IMR-90 (cell line): ENCODE measurements at regions not wholly inside any gene's neighbourhood (a gene's known extent, or its start where the extent isn't known, plus 50 kb on each side); places are given as distances from the start of the nearest gene placed in this dataset.

Experiments
- ATAC-seq: fragments of 200-7000 bp; cut with Tn5 transposase; 2 replicates; pipeline ENCODE4 v1.9.1; 2020; ENCODE audit warnings: low read depth, mild to moderate bottlenecking, moderate library complexity
- BruUV-seq: library from RNA; stranded (reverse); fragments of 400-500 nt; replicated peaks from 2 replicates; lab custom pipeline; 2021; lab: Mats Ljungman, UMichigan
- CTCF ChIA-PET: fragments of 300-600 bp; formaldehyde crosslinking; extraction: SDS; loops from one replicate; lab custom pipeline; 2021; ENCODE audit warnings: antibody characterized with exemption; lab: Yijun Ruan, JAX
- POLR2A ChIA-PET: fragments of 300-600 bp; sonication (Branson Sonifier 250); formaldehyde crosslinking; loops from one replicate; lab custom pipeline; 2022; ENCODE audit warnings: antibody characterized with exemption; ENCODE audit not compliant: unreplicated experiment; lab: Charles Lee
- DNase-seq: peaks from one replicate; pipeline ENCODE4 v3.0.0; 2013
- H2AFZ ChIP-seq: replicated peaks from 2 replicates; pipeline ENCODE3; 2013; ENCODE audit warnings: low read length, mild to moderate bottlenecking; ENCODE audit not compliant: poor library complexity
- H2AK5ac ChIP-seq: 2 replicates; pipeline ENCODE4 v1.6.1; 2013; ENCODE audit warnings: low read depth, low read length, inconsistent platforms
- H2AK9ac ChIP-seq: replicated peaks from 2 replicates; pipeline ENCODE3; 2013; ENCODE audit warnings: mild to moderate bottlenecking, low read depth, low read length, moderate library complexity; ENCODE audit not compliant: poor library complexity
- H2BK120ac ChIP-seq: 2 replicates; pipeline ENCODE4 v1.6.1; 2013; ENCODE audit warnings: low read depth, low read length, inconsistent platforms
- H2BK15ac ChIP-seq: 3 replicates; pipeline ENCODE4 v1.6.1; 2013; ENCODE audit warnings: low read depth, low read length, inconsistent platforms
- H2BK20ac ChIP-seq: 2 replicates; pipeline ENCODE4 v1.6.1; 2013; ENCODE audit warnings: low read depth, mild to moderate bottlenecking, inconsistent platforms, low read length, moderate library complexity
- H2BK5ac ChIP-seq: 2 replicates; pipeline ENCODE4 v1.6.1; 2013; ENCODE audit warnings: mild to moderate bottlenecking, low read depth, low read length, inconsistent platforms; ENCODE audit not compliant: poor library complexity, severe bottlenecking
- H3K14ac ChIP-seq: replicated peaks from 2 replicates; pipeline ENCODE4 v1.6.1; 2013; ENCODE audit warnings: low read depth, low read length, inconsistent platforms
- H3K18ac ChIP-seq: 2 replicates; pipeline ENCODE4 v1.6.1; 2013; ENCODE audit warnings: low read depth, low read length, control low read depth
- H3K23ac ChIP-seq: 2 replicates; pipeline ENCODE4 v1.6.1; 2013; ENCODE audit warnings: low read depth, low read length, inconsistent platforms
- H3K27ac ChIP-seq: 2 replicates; pipeline ENCODE4 v1.5.1; 2013; ENCODE audit warnings: mild to moderate bottlenecking, control low read depth, low read length; ENCODE audit not compliant: insufficient read depth
- H3K27me3 ChIP-seq: 2 replicates; pipeline ENCODE4 v1.6.1; 2013; ENCODE audit warnings: low read length; ENCODE audit not compliant: control insufficient read depth, insufficient read depth
- H3K36me3 ChIP-seq: 2 replicates; pipeline ENCODE4 v1.6.1; 2013; ENCODE audit warnings: low read length, mixed read lengths; ENCODE audit not compliant: control insufficient read depth, insufficient read depth
- H3K4ac ChIP-seq: 2 replicates; pipeline ENCODE4 v1.6.1; 2013; ENCODE audit warnings: low read depth, low read length, inconsistent platforms
- H3K4me1 ChIP-seq: 2 replicates; pipeline ENCODE4 v1.6.1; 2013; ENCODE audit warnings: low read length, mixed read lengths; ENCODE audit not compliant: control insufficient read depth, insufficient read depth
- H3K4me2 ChIP-seq: 2 replicates; pipeline ENCODE4 v1.6.1; 2013; ENCODE audit warnings: low read depth, mild to moderate bottlenecking, control low read depth, low read length, moderate library complexity
- H3K4me3 ChIP-seq: 2 replicates; pipeline ENCODE4 v1.5.1; 2013; ENCODE audit warnings: low read depth, mild to moderate bottlenecking, control low read depth, low read length, moderate library complexity; ENCODE audit not compliant: insufficient read depth
- H3K56ac ChIP-seq: 2 replicates; pipeline ENCODE4 v1.6.1; 2013; ENCODE audit warnings: low read length, inconsistent platforms; ENCODE audit not compliant: insufficient read depth; ENCODE audit errors: extremely low read depth
- H3K79me1 ChIP-seq, 2 experiments: 2 replicates each; pipeline ENCODE4 v1.6.1; 2013; ENCODE audit warnings: low read length in 2 of 2, inconsistent platforms in 1 of 2, low read depth in 1 of 2
- H3K9ac ChIP-seq: 2 replicates; pipeline ENCODE4 v1.6.1; 2013; ENCODE audit warnings: low read depth, low read length, control low read depth
- H3K9me1 ChIP-seq: 2 replicates; pipeline ENCODE4 v1.6.1; 2013; ENCODE audit warnings: low read length, inconsistent platforms; ENCODE audit not compliant: insufficient read depth
- H3K9me3 ChIP-seq: 2 replicates; pipeline ENCODE4 v1.6.1; 2013; ENCODE audit warnings: low read length; ENCODE audit not compliant: control insufficient read depth, insufficient read depth
- H4K20me1 ChIP-seq: 2 replicates; pipeline ENCODE4 v1.6.1; 2013; ENCODE audit warnings: low read length, inconsistent platforms; ENCODE audit not compliant: insufficient read depth
- H4K5ac ChIP-seq: 2 replicates; pipeline ENCODE4 v1.6.1; 2013; ENCODE audit warnings: mild to moderate bottlenecking, low read depth, low read length, control low read depth
- H4K8ac ChIP-seq, 2 experiments: 2 replicates each; pipeline ENCODE4 v1.6.1; 2013; ENCODE audit warnings: low read depth in 2 of 2, low read length in 2 of 2, control low read depth in 1 of 2, inconsistent platforms in 1 of 2
- H4K91ac ChIP-seq: 2 replicates; pipeline ENCODE4 v1.6.1; 2013; ENCODE audit warnings: low read depth, low read length, inconsistent platforms; ENCODE audit not compliant: insufficient read depth
- CHD1 ChIP-seq: IDR thresholded peaks from 2 replicates; pipeline ENCODE4 v1.6.1; 2012; ENCODE audit warnings: low read depth, low read length, improper control_type of control experiment
- MAFK ChIP-seq: IDR thresholded peaks from 2 replicates; pipeline ENCODE4 v1.6.1; 2012; ENCODE audit warnings: low read depth, low read length, improper control_type of control experiment
- MAZ ChIP-seq: IDR thresholded peaks from 2 replicates; pipeline ENCODE4 v1.6.1; 2012; ENCODE audit warnings: low read depth, mild to moderate bottlenecking, low read length, improper control_type of control experiment, moderate library complexity, borderline replicate concordance
- MXI1 ChIP-seq: IDR thresholded peaks from 2 replicates; pipeline ENCODE4 v1.6.1; 2012; ENCODE audit warnings: low read depth, mild to moderate bottlenecking, low read length, moderate library complexity, borderline replicate concordance
- WGBS, 2 experiments: methylation state at CpG; one replicate each; pipeline versions ENCODE4 v1.1.5 to v1.1.7; 2013; ENCODE audit warnings: missing lambda C conversion rate in 2 of 2; ENCODE audit not compliant: insufficient read length in 1 of 2; ENCODE audit errors: extremely low coverage in 2 of 2; 5-methylcytosine and 5-hydroxymethylcytosine counted together
- dilution Hi-C: fragments of 300-500 bp; cut with HindIII; formaldehyde crosslinking; loops from one replicate; pipeline ENCODE4 v1.14.3; 2018; ENCODE audit warnings: low sequenced_read_pairs; ENCODE audit not compliant: unreplicated experiment
- in situ Hi-C: fragments of 300-500 bp; cut with MboI; formaldehyde crosslinking; loops from 3 replicates; pipeline ENCODE4 v1.14.3; 2019; ENCODE audit warnings: low sequenced_read_pairs, inconsistent platforms, mixed read lengths
- intact Hi-C: fragments of 100-400 bp; cut with micrococcal nuclease; formaldehyde crosslinking; loops from 2 replicates; pipeline ENCODE4 v1.10.0; 2022
- TF ChIP-seq, protein P1 (sequence below): fragments of 150-350 bp; IDR thresholded peaks from 2 replicates; pipeline ENCODE4 v1.6.1; 2016; ENCODE audit warnings: low read depth, mild to moderate bottlenecking, low read length, moderate library complexity, borderline replicate concordance
- TF ChIP-seq, protein P2 (sequence below): conservative IDR thresholded peaks from 2 replicates; pipeline ENCODE4 v1.5.1; 2012; ENCODE audit warnings: mild to moderate bottlenecking, low read depth, low read length, improper control_type of control experiment
- TF ChIP-seq, protein P3 (sequence below): fragments of 150-350 bp; IDR thresholded peaks from 2 replicates; pipeline ENCODE4 v1.6.1; 2017; ENCODE audit warnings: mild to moderate bottlenecking, antibody characterized with exemption, low read length, low read depth

DNA sequence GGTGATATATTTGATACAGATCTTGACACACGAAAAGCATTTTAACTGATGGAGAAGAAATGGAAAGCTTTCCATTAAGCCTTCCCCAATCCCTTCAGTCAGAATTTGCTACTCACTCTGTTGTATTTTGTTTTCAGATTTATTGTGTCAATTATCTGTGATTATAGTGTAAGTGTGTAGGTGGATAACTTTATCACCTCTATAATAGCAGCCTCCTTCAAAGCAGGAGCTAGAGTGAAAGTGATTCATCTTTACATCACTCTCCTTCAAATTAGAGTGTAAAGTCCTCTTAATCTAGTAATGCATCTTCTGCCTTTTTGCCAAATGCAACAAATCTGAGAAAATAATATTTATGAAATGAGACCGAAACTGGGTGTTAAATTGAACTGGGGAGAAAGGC, 459.7 kb upstream of the ZP4 start:
- no peak overlapping the region for H2BK120ac ChIP-seq

More for the DNA sequence above, 459.7 kb upstream of the ZP4 start:
- Histone ChIP-seq H4K91ac (no peak overlapping the region), H3K27me3 (no peaks in the 10 kb centered on the region), H2BK20ac (no peak overlapping the region), H3K9me1 (no peaks in the 10 kb centered on the region), H3K18ac (no peak overlapping the region), H3K4ac (no peak overlapping the region), H2AK9ac (no peak overlapping the region), H4K5ac (no peak overlapping the region), H3K4me3 (no peak overlapping the region), H3K56ac (no peak overlapping the region), H3K14ac (no peak overlapping the region), H3K36me3 (no peaks in the 10 kb centered on the region), H3K79me1 (no peaks in the 10 kb centered on the region), H3K4me1 (no peaks in the 10 kb centered on the region), H3K23ac (no peak overlapping the region), H3K27ac (no peak overlapping the region), H2BK5ac (no peak overlapping the region), H2AFZ (no peak overlapping the region), H3K9me3 (peaks cover 2% of the 10 kb centered on the region), H3K4me2 (no peak overlapping the region), H4K8ac (no peak overlapping the region), H2AK5ac (no peak overlapping the region), H4K20me1 (no peaks in the 10 kb centered on the region), H2BK15ac (no peak overlapping the region), H3K9ac (no peak overlapping the region)
- ChIA-PET POLR2A (no interaction called here), CTCF (no interaction called here)
- ATAC-seq (no peak), DNase-seq (no peak)
- WGBS, 2 experiments = no CpG with 5 or more reads among the region's 2 CpGs
- no TSS peak for BruUV-seq
- TF ChIP-seq MAFK (no peak), MAZ (no peak), CHD1 (no peak), MXI1 (no peak)
- TF ChIP-seq, protein P1, sequence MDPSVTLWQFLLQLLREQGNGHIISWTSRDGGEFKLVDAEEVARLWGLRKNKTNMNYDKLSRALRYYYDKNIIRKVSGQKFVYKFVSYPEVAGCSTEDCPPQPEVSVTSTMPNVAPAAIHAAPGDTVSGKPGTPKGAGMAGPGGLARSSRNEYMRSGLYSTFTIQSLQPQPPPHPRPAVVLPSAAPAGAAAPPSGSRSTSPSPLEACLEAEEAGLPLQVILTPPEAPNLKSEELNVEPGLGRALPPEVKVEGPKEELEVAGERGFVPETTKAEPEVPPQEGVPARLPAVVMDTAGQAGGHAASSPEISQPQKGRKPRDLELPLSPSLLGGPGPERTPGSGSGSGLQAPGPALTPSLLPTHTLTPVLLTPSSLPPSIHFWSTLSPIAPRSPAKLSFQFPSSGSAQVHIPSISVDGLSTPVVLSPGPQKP = no peak
- TF ChIP-seq, protein P2, sequence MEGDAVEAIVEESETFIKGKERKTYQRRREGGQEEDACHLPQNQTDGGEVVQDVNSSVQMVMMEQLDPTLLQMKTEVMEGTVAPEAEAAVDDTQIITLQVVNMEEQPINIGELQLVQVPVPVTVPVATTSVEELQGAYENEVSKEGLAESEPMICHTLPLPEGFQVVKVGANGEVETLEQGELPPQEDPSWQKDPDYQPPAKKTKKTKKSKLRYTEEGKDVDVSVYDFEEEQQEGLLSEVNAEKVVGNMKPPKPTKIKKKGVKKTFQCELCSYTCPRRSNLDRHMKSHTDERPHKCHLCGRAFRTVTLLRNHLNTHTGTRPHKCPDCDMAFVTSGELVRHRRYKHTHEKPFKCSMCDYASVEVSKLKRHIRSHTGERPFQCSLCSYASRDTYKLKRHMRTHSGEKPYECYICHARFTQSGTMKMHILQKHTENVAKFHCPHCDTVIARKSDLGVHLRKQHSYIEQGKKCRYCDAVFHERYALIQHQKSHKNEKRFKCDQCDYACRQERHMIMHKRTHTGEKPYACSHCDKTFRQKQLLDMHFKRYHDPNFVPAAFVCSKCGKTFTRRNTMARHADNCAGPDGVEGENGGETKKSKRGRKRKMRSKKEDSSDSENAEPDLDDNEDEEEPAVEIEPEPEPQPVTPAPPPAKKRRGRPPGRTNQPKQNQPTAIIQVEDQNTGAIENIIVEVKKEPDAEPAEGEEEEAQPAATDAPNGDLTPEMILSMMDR = no peak
- TF ChIP-seq, protein P3, sequence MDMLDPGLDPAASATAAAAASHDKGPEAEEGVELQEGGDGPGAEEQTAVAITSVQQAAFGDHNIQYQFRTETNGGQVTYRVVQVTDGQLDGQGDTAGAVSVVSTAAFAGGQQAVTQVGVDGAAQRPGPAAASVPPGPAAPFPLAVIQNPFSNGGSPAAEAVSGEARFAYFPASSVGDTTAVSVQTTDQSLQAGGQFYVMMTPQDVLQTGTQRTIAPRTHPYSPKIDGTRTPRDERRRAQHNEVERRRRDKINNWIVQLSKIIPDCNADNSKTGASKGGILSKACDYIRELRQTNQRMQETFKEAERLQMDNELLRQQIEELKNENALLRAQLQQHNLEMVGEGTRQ = no peak
- intact Hi-C loops = no loop called here
- dilution Hi-C loops = no loop called here
- in situ Hi-C loops = no loop called here
